HG02642 (cell line): ENCODE measurements at regions not wholly inside any gene's neighbourhood (a gene's known extent, or its start where the extent isn't known, plus 50 kb on each side); places are given as distances from the start of the nearest gene placed in this dataset.
"Not testable (repeated sequence)": the region's sequence is repeated elsewhere in the genome, so short reads cannot be mapped to it uniquely, and the experiment has no call there.

Experiments used
- ATAC-seq: cut with Tn5 transposase; IDR thresholded peaks from one replicate; pipeline ENCODE4 v1.9.1; 2021; ENCODE audit warnings: mild to moderate bottlenecking; ENCODE audit not compliant: unreplicated experiment, poor library complexity

DNA sequence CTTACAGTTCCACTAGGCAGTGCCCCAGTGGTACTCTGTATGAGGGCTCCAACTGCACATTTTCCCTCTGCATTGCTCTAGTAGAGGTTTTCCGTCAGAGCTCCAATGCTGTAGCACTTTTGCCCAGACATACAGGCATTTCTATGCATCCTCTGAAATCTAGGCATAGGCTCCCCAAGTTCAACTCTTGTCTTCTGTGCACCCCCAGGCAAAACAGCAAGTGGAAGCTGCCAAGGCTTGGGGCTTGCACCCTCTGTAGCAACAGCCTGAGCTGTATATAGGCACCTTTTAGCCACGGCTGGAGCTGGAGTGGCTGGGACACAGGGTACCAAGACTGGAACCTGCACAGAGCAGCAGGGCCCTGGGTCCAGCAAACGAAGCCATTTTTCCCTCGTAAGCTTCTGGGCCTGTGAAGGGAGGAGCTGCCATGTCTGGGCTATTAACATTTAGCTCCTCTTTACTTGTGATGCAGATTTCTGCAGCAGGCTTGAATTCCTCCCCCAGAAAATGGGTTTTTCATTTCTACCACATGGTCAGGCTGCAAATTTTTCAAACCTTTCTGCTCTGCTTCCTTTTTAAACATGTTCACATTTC lies 596.2 kb upstream of the ADGRB3 start:
- no peak for ATAC-seq

- ATAC-seq = no peak
Measured at GRCh38 chr6:68032217-68032616, 602.9 kb upstream of the ADGRB3 start.

- ATAC-seq = no peak
Measured at GRCh38 chr6:68031054-68031453, 604.0 kb upstream of the ADGRB3 start.

GRCh38 chr6:68026483-68026882 lies 608.6 kb upstream of the ADGRB3 start:
- ATAC-seq = no peak

GRCh38 chr6:68025764-68026163 lies 609.3 kb upstream of the ADGRB3 start:
- no peak for ATAC-seq

DNA sequence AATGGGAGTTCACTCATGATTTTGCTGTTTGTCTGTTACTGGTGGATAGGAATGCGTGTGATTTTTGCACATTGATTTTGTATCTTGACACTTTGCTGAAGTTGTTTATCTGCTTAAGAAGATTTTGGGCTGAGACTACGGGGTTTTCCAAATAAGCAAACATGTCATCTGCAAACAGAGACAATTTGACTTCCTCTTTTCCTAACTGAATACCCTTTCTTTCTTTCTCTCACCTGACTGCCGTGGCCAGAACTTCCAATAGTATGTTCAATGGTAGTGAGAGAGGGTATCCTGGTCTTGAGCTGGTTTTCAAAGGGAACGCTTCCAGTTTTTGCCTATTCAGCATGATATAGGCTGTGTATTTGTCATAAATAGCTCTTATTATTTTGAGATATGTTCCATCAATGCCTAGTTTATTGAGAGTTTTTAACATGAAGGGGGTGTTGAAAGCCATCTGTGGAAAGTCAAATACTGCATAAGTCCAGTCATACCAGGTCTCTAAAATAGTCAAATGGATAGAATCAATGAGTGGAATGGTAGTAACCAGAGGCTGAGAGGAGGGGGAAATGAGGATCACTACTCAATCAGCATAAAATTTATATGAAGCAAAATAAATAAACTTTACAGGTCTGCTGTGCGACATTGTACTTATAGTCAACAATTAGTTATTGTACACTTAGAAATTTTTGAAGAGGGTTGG lies 610.4 kb upstream of the ADGRB3 start:
- ATAC-seq = no peak

GRCh38 chr6:68022968-68023367 lies 612.1 kb upstream of the ADGRB3 start:
- ATAC-seq = not testable (repeated sequence)

DNA sequence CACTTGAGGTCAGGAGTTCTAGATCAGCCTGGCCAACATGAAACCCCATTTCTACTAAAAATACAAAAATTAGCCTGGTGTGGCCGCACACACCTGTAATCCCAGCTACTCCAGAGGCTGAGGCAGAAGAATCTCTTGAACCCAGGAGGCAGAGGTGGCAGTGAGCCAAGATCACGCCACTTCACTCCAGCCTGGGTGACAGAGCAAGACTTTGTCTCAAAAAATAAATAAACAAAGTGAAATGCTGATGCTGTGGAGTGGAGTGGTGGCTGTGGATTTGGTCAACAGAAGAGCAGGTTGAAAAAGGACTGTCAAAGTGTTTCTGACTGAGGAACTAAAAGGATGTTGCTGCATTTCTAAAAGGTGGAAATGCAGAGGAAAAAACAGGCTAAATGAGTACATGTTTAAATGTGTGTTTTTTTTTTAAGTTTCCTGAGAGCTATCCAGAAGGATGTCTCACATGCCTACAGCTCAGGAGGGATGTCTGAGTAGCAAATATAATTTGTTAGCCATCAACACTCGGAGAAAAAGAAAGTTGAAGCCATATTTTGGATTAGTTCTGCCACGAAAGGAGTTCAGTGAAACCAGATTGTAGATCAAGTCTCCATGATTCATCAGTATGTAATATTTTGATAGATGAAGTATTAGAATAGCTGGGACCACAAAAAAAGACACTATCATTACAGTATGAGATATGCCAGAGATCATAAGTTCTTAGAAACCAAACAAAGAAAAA lies 621.1 kb upstream of the ADGRB3 start:
- no peak for ATAC-seq

- no peak for ATAC-seq
Measured at GRCh38 chr6:68012822-68013221, 622.3 kb upstream of the ADGRB3 start.

GRCh38 chr6:68010936-68011335 lies 624.1 kb upstream of the ADGRB3 start:
- ATAC-seq = no peak

DNA sequence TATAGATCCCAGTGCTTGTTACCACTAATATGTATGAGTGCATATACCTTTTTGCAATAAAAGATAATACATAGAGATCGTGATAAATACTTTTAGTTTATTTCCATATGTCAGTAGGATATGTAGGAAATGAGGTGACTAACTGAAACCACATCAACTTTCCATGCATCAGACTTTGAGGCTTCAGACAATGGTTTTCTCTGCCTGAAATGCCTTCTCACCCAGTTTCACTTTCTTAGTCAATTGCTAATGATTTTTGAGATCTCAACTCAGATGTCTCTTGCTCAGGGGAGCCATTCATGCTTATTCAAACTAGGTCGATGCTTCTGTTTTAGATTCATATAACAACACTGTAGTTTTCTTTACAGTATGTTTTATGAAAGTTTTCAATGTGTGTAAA lies 626.6 kb upstream of the ADGRB3 start:
- ATAC-seq = no peak

DNA sequence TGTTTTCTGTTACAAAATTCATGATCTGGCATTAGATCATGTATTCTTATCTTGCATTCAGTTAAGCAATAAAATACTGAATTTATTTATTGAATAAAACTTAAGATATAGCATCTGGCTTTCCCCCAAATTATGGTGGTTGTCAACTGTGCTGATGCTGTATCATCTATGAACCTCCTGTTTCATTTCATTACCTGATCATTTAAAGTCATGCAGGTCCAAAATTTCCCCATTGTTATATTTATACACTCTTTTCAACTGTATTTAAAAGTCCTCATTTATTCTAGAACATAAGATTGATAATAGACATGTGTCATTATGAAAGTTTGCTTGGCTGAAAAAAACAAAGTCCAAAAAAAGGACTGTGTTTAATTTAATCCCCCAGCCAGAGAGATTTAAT lies 627.4 kb upstream of the ADGRB3 start:
- no peak for ATAC-seq

DNA sequence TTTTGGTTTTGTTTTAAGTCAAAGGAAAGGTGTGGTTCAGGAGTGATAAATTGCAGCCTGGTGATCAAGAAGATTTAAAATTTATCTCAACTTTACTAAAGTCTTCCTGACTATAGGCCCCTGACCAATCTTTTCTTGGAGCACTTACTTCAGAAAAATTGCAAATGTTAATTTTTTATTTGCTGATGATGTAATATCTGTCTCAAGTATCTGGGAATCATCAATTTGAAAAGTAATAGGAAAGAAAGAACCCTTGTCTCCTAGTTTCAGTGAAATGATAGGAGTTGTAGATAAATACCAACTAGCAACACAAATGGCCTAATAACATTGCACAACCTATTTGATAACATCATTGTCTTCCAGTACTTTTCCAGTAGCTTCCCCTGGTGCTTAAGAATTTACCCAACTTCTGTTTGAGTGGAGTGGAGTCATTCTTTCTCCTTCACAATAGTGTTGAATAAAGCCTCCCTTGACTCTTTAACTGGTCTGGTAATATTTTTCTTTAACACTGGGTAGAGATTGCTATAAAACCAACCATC lies 648.3 kb upstream of the ADGRB3 start:
- ATAC-seq = no peak

DNA sequence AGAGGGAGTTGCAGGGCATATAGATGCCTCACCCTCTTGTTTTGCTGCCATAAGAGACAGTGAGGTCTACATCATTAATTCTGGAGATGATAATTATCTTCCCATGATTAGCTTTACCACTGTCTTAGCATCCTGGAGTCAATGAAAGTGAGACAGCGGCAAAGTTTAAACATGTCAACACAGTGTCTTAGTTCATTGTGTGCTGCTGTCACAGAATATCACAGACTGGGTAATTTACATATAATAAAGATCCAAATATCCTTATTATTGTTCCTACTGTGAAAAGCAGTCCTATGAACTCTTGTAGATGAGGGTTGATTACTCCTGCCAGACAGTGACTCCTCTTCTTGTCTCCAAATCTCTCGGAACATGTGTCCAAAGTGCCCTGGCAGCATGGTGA lies 658.6 kb upstream of the ADGRB3 start:
- ATAC-seq = no peak

DNA sequence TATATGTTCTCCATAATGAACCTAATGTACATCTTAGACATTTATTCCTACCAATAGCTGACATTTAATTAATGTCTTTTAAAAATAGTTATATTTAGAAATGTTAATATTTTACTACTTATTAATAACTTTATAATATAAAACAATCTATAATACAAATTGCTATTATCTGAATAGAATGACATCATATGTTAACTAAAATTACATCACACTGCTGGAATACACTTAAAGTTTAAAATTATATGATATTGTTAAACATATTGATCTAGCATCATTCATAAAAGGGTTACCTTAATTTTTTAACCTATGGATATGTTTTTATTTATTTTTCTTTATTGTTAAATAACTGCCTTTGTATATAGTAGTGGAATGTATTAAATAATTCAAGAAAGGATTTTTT lies 660.2 kb upstream of the ADGRB3 start:
- no peak for ATAC-seq

GRCh38 chr6:67971812-67972211 lies 663.3 kb upstream of the ADGRB3 start:
- ATAC-seq = no peak

DNA sequence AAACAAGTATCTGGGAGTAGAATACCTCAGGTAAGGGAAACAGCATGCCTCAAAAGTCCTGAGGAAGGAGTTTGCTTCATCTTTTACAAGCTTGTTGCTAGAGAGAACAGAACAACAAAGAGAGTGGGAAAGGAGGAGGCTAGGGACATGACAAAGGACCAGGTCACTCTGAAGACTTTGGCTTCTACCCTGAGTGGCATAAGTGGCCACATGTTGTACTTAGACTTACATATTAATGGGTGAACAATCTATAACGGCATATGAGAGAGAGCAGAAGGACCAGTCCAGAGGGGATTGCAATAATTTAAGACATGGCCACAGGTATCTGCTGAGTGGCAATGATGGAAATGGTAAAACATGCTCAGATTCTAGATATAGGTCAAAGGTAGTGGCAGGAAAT lies 668.3 kb upstream of the ADGRB3 start:
- no peak for ATAC-seq

DNA sequence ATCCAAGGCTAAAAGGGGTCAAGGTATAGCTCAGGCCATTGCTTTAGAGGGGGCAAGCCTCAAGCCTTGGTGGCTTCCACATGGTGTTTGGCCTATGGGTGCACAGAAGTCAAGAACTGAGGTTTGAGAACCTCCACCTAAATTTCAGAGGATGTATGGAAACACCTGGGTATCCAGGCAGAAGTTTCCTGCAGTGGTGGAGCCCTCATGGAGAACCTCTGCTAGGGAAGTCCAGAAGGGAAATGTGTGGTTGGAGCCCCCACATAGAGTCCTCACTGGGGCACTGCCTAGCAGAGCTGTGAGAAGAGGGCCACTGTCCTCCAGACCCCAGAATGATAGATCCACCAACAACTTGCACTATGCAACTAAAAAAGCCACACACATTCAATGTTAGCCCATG lies 678.7 kb upstream of the ADGRB3 start:
- ATAC-seq = no peak

- ATAC-seq = no peak
Measured at GRCh38 chr6:67952948-67953347, 682.1 kb upstream of the ADGRB3 start.

- no peak for ATAC-seq
Measured at GRCh38 chr6:67952121-67952520, 683.0 kb upstream of the ADGRB3 start.

- ATAC-seq = not testable (repeated sequence)
Measured at GRCh38 chr6:67947762-67948161, 687.3 kb upstream of the ADGRB3 start.
